Endothelial cell of umbilical vein (primary cell): ENCODE measurements at regions not wholly inside any gene's neighbourhood (a gene's known extent, or its start where the extent isn't known, plus 50 kb on each side); places are given as distances from the start of the nearest gene placed in this dataset.

Source experiments
- BruUV-seq: library from RNA; stranded (reverse); fragments of 400-500 nt; replicated peaks from 2 replicates; lab custom pipeline; 2021; lab: Mats Ljungman, UMichigan
- CTCF ChIA-PET: fragments of 300-600, 350-600 bp; sonication (Branson Sonifier 250); formaldehyde crosslinking; loops from one replicate; lab custom pipeline; 2021; ENCODE audit warnings: antibody characterized with exemption, inconsistent platforms; lab: Charles Lee
- POLR2A ChIA-PET: fragments of 300-600, 350-600 bp; sonication (Branson Sonifier 250); formaldehyde crosslinking; loops from one replicate; lab custom pipeline; 2021; ENCODE audit warnings: antibody characterized with exemption, inconsistent platforms; lab: Charles Lee
- DNase-seq: peaks from one replicate; pipeline ENCODE4 v3.0.0-alpha.2; 2011; ENCODE audit warnings: low read depth, low spot score
- FAIRE-seq: peaks from 2 replicates; lab custom pipeline; 2011; peaks lifted over from hg19 to GRCh38; lab: Jason Lieb, UNC
- H2AFZ ChIP-seq: 2 replicates; pipeline ENCODE4 v1.6.0; 2012; ENCODE audit warnings: low read depth, low read length, control low read depth, inconsistent platforms
- H3K27ac ChIP-seq: 2 replicates; pipeline ENCODE4 v1.5.1; 2011; ENCODE audit warnings: low read depth, mild to moderate bottlenecking, control low read depth, low read length, moderate library complexity; ENCODE audit not compliant: insufficient read depth
- H3K27me3 ChIP-seq, 2 experiments: 2 replicates each; pipeline versions ENCODE4 v1.6.0 to v1.6.1; 2011; ENCODE audit warnings: low read length in 2 of 2, mixed read lengths in 1 of 2; ENCODE audit not compliant: control insufficient read depth in 2 of 2, insufficient read depth in 2 of 2
- H3K36me3 ChIP-seq, 2 experiments: 2 replicates in 1 of 2; 3 replicates in 1 of 2; pipeline ENCODE4 v1.5.1; 2011; ENCODE audit warnings: low read length in 2 of 2, mild to moderate bottlenecking in 1 of 2, moderate library complexity in 1 of 2; ENCODE audit not compliant: control insufficient read depth in 2 of 2, insufficient read depth in 2 of 2; ENCODE audit errors: extremely low read depth in 1 of 2
- H3K4me1 ChIP-seq: 3 replicates; pipeline ENCODE4 v1.5.1; 2011; ENCODE audit warnings: mild to moderate bottlenecking, low read length; ENCODE audit not compliant: control insufficient read depth, insufficient read depth; ENCODE audit errors: extremely low read depth
- H3K4me2 ChIP-seq: 2 replicates; pipeline ENCODE4 v1.6.1; 2011; ENCODE audit warnings: low read length, control low read depth, mixed read lengths; ENCODE audit not compliant: insufficient read depth
- H3K4me3 ChIP-seq, 3 experiments: fragments of 200-600 bp in 1 of 3; sonication (generic), shearing (Covaris generic) in 1 of 3; replicated peaks in 1 of 3; 2 replicates each; pipeline ENCODE4 v1.5.1; 2011 to 2016; ENCODE audit warnings: control low read depth in 3 of 3, low read length in 3 of 3, mild to moderate bottlenecking in 2 of 3, inconsistent platforms in 1 of 3, low read depth in 1 of 3, moderate library complexity in 1 of 3; ENCODE audit not compliant: insufficient read depth in 1 of 3
- H3K79me2 ChIP-seq: 2 replicates; pipeline ENCODE4 v1.6.0; 2012; ENCODE audit warnings: low read length, inconsistent platforms; ENCODE audit not compliant: control insufficient read depth, insufficient read depth
- H3K9ac ChIP-seq: replicated peaks from 2 replicates; pipeline ENCODE3; 2011; ENCODE audit warnings: low read length, control low read depth; ENCODE audit not compliant: insufficient read depth; ENCODE audit errors: extremely low read depth
- H3K9me1 ChIP-seq: replicated peaks from 3 replicates; pipeline ENCODE4 v1.6.0; 2011; ENCODE audit warnings: mild to moderate bottlenecking, low read length; ENCODE audit not compliant: control insufficient read depth, insufficient read depth; ENCODE audit errors: extremely low read depth
- H3K9me3 ChIP-seq: replicated peaks from 2 replicates; pipeline ENCODE4 v1.5.1; 2012; ENCODE audit warnings: low read length, inconsistent platforms; ENCODE audit not compliant: control insufficient read depth, insufficient read depth
- H4K20me1 ChIP-seq: replicated peaks from 2 replicates; pipeline ENCODE3; 2011; ENCODE audit warnings: mild to moderate bottlenecking, low read length; ENCODE audit not compliant: control insufficient read depth, insufficient read depth; ENCODE audit errors: extremely low read depth
- CTCF ChIP-seq, 2 donors: IDR thresholded peaks; 1 replicate in 1 of 2; 2 replicates in 1 of 2; pipeline ENCODE4 v1.5.1; 2011; ENCODE audit warnings: low read length in 2 of 2, mild to moderate bottlenecking in 2 of 2, moderate library complexity in 2 of 2, control low read depth in 1 of 2, inconsistent platforms in 1 of 2, low read depth in 1 of 2; ENCODE audit not compliant: insufficient read depth in 1 of 2; ENCODE audit errors: extremely low read depth in 1 of 2
- EZH2 ChIP-seq: IDR thresholded peaks from 2 replicates; pipeline ENCODE4 v1.6.1; 2012; ENCODE audit warnings: borderline replicate concordance, low read depth, mild to moderate bottlenecking, moderate library complexity, low read length, inconsistent platforms; ENCODE audit not compliant: severe bottlenecking
- FOS ChIP-seq: IDR thresholded peaks from 2 replicates; pipeline ENCODE4 v1.6.1; 2011; ENCODE audit warnings: mild to moderate bottlenecking, low read length, moderate library complexity, borderline replicate concordance; ENCODE audit not compliant: insufficient read depth
- GATA2 ChIP-seq: IDR thresholded peaks from 2 replicates; pipeline ENCODE4 v1.7.0; 2011; ENCODE audit warnings: low read depth, mild to moderate bottlenecking, moderate library complexity, mixed read lengths, low read length; ENCODE audit not compliant: insufficient read length, insufficient read depth
- JUN ChIP-seq: IDR thresholded peaks from 2 replicates; pipeline ENCODE4 v1.6.1; 2011; ENCODE audit warnings: borderline replicate concordance, low read depth; ENCODE audit not compliant: insufficient read length, insufficient read depth
- MAX ChIP-seq: IDR thresholded peaks from 2 replicates; pipeline ENCODE4 v1.6.1; 2011; ENCODE audit not compliant: insufficient read depth, insufficient read length
- MYC ChIP-seq: IDR thresholded peaks from one replicate; pipeline ENCODE4 v1.6.1; 2011; ENCODE audit warnings: mild to moderate bottlenecking, low read depth, low read length
- POLR2A ChIP-seq: IDR thresholded peaks from 2 replicates; pipeline ENCODE4 v1.6.1; 2012; ENCODE audit warnings: low read depth, mild to moderate bottlenecking, control low read depth, low read length
- POLR2AphosphoS5 ChIP-seq: IDR thresholded peaks from 2 replicates; pipeline ENCODE4 v1.6.1; 2012; ENCODE audit warnings: low read depth, mild to moderate bottlenecking, control low read depth, low read length, moderate library complexity; ENCODE audit not compliant: insufficient read depth
- dilution Hi-C: fragments of 300-500 bp; cut with MboI; formaldehyde crosslinking; loops from one replicate; pipeline ENCODE4 v1.15.0; 2019; ENCODE audit warnings: low sequenced_read_pairs; ENCODE audit not compliant: extremely low pct_ligation_motif_present
- intact Hi-C: fragments of 100-400 bp; cut with micrococcal nuclease; formaldehyde crosslinking; loops from one replicate; pipeline ENCODE4 v1.10.0; 2022

- H2AFZ ChIP-seq = no peak overlapping the region
- H3K4me2 ChIP-seq = no peak overlapping the region
- intact Hi-C loops = no loop called here
- no peak overlapping the region for H3K27ac ChIP-seq
- ChIA-PET POLR2A (no interaction called here), CTCF (interaction anchor here (1.5 kb wide), 1 partner anchor 10 kb away, joined by 3 read pairs; no protein-coding TSS in a partner anchor)
- dilution Hi-C loops = no loop called here
- DNase-seq = no peak
- peaks cover 0 to 2% of the 10 kb centered on the region in 2 experiments for H3K27me3 ChIP-seq
- H3K4me3 ChIP-seq = no peak overlapping the region
- no TSS peak for BruUV-seq
- no peaks in the 10 kb centered on the region for H3K79me2 ChIP-seq
- FAIRE-seq = no peak
- no peaks in the 10 kb centered on the region for H4K20me1 ChIP-seq
- no peaks in the 10 kb centered on the region for H3K36me3 ChIP-seq
- no peaks in the 10 kb centered on the region for H3K9me1 ChIP-seq
- H3K9ac ChIP-seq = no peak overlapping the region
- no peaks in the 10 kb centered on the region for H3K4me1 ChIP-seq
- no peak for TF ChIP-seq POLR2A
- TF ChIP-seq JUN = no peak
- H3K9me3 ChIP-seq = no peaks in the 10 kb centered on the region
Measured at GRCh38 chr2:133972297-133972696, 281.6 kb upstream of the MGAT5 start.

- no peak overlapping the region for H2AFZ ChIP-seq
- DNase-seq (no peak), FAIRE-seq (no peak)
- no peak overlapping the region for H3K4me2 ChIP-seq
- ChIA-PET POLR2A (no interaction called here), CTCF (interaction anchor here (1.5 kb wide), 1 partner anchor 9 kb away, joined by 3 read pairs; no protein-coding TSS in a partner anchor)
- H3K27ac ChIP-seq = no peak overlapping the region
- H4K20me1 ChIP-seq = no peaks in the 10 kb centered on the region
- H3K27me3 ChIP-seq = peaks cover 0 to 2% of the 10 kb centered on the region in 2 experiments
- H3K9me1 ChIP-seq = no peaks in the 10 kb centered on the region
- TF ChIP-seq EZH2 = no peak
- TF ChIP-seq POLR2A = no peak
- TF ChIP-seq POLR2AphosphoS5 = no peak
- TF ChIP-seq GATA2 = no peak
- TF ChIP-seq CTCF (IDR thresholded peaks at IDR 0.05; ENCODE audit: extremely low read depth in 1 of 2, insufficient read depth in 1 of 2, low read depth in 1 of 2, low read length in 2 of 2) = no peak
- TF ChIP-seq FOS = no peak
- no peak for TF ChIP-seq MYC
- TF ChIP-seq MAX = no peak
- TF ChIP-seq JUN = no peak
- dilution Hi-C loops = no loop called here
- H3K79me2 ChIP-seq = no peaks in the 10 kb centered on the region
- intact Hi-C loops = no loop called here
- no peak overlapping the region for H3K4me3 ChIP-seq
- H3K9ac ChIP-seq = no peak overlapping the region
- no peaks in the 10 kb centered on the region for H3K4me1 ChIP-seq
- BruUV-seq = no TSS peak
- H3K36me3 ChIP-seq = no peaks in the 10 kb centered on the region
- H3K9me3 ChIP-seq = no peaks in the 10 kb centered on the region
Measured at GRCh38 chr2:133972786-133973185, 281.1 kb upstream of the MGAT5 start.
